CD14-positive monocyte (primary cell): ENCODE measurements at regions not wholly inside any gene's neighbourhood (a gene's known extent, or its start where the extent isn't known, plus 50 kb on each side); places are given as distances from the start of the nearest gene placed in this dataset.

Experiments used
- DNase-seq, 3 donors: peaks; one replicate each; pipeline ENCODE4 v3.0.0-alpha.2; 2011 to 2022
- H2AFZ ChIP-seq: 2 replicates; pipeline ENCODE4 v1.6.0; 2012; ENCODE audit warnings: mild to moderate bottlenecking, low read depth, low read length, inconsistent platforms; ENCODE audit not compliant: insufficient read depth, poor library complexity, severe bottlenecking
- H3K27ac ChIP-seq, 2 donors: 1 replicate in 1 of 2; 2 replicates in 1 of 2; pipeline ENCODE4 v1.5.1; 2012 to 2013; ENCODE audit warnings: low read length in 2 of 2, control low read depth in 1 of 2, inconsistent platforms in 1 of 2, low read depth in 1 of 2, mild to moderate bottlenecking in 1 of 2
- H3K27me3 ChIP-seq, 2 donors: one replicate each; pipeline versions ENCODE4 v1.6.0 to v1.6.1; 2011 to 2013; ENCODE audit warnings: low read length in 2 of 2; ENCODE audit not compliant: control insufficient read depth in 2 of 2, insufficient read depth in 2 of 2
- H3K36me3 ChIP-seq, 2 donors: replicated peaks in 1 of 2; 1 replicate in 1 of 2; 2 replicates in 1 of 2; pipeline versions ENCODE4 v1.5.1 to v1.6.1; 2012 to 2013; ENCODE audit warnings: low read length in 2 of 2, control low read depth in 1 of 2, inconsistent platforms in 1 of 2, mild to moderate bottlenecking in 1 of 2; ENCODE audit not compliant: insufficient read depth in 2 of 2, control insufficient read depth in 1 of 2
- H3K4me1 ChIP-seq, 2 donors: 1 replicate in 1 of 2; 2 replicates in 1 of 2; pipeline versions ENCODE4 v1.5.1 to v1.6.1; 2012 to 2013; ENCODE audit warnings: low read length in 2 of 2, control low read depth in 1 of 2, inconsistent platforms in 1 of 2, mild to moderate bottlenecking in 1 of 2, moderate library complexity in 1 of 2; ENCODE audit not compliant: insufficient read depth in 2 of 2, control insufficient read depth in 1 of 2
- H3K4me2 ChIP-seq: replicated peaks from 2 replicates; pipeline ENCODE3; 2012; ENCODE audit warnings: low read length, moderate library complexity, mild to moderate bottlenecking; ENCODE audit not compliant: poor library complexity, severe bottlenecking; ENCODE audit errors: extremely low read depth
- H3K4me3 ChIP-seq, 3 experiments: fragments of 200-600 bp in 1 of 3; sonication (generic) in 1 of 3; replicated peaks in 1 of 3; 1 replicate in 2 of 3; 2 replicates in 1 of 3; pipeline ENCODE4 v1.5.1; 2011 to 2013; ENCODE audit warnings: low read length in 3 of 3, mild to moderate bottlenecking in 3 of 3, control low read depth in 2 of 3, low read depth in 2 of 3, inconsistent platforms in 1 of 3, moderate library complexity in 1 of 3
- H3K79me2 ChIP-seq: 2 replicates; pipeline ENCODE4 v1.6.0; 2012; ENCODE audit warnings: mild to moderate bottlenecking, control low read depth, inconsistent platforms, low read length, moderate library complexity; ENCODE audit not compliant: insufficient read depth
- H3K9ac ChIP-seq: 2 replicates; pipeline ENCODE4 v1.6.0; 2017; ENCODE audit warnings: low read length, mild to moderate bottlenecking; ENCODE audit not compliant: insufficient read depth, poor library complexity, severe bottlenecking
- H3K9me3 ChIP-seq, 2 donors: replicated peaks in 1 of 2; 1 replicate in 1 of 2; 2 replicates in 1 of 2; pipeline versions ENCODE4 v1.5.1 to v1.6.1; 2012 to 2013; ENCODE audit warnings: low read length in 2 of 2, control low read depth in 1 of 2; ENCODE audit not compliant: control insufficient read depth in 1 of 2, insufficient read depth in 1 of 2
- H4K20me1 ChIP-seq: 2 replicates; pipeline ENCODE4 v1.6.0; 2012; ENCODE audit warnings: mild to moderate bottlenecking, low read length, control low read depth, moderate library complexity; ENCODE audit not compliant: insufficient read depth
- H3K27ac Mint-ChIP-seq, 7 donors: one replicate each; pipeline ENCODE4 v1.8.0; 2020; ENCODE audit warnings: mild to moderate bottlenecking in 7 of 7, mixed read lengths in 7 of 7, moderate library complexity in 6 of 7, inconsistent platforms in 2 of 7
- H3K27me3 Mint-ChIP-seq, 3 donors: one replicate each; pipeline ENCODE4 v1.8.0; 2021 to 2022; ENCODE audit warnings: low read depth in 3 of 3, mild to moderate bottlenecking in 3 of 3, mixed read lengths in 3 of 3, moderate library complexity in 3 of 3, inconsistent platforms in 1 of 3
- H3K36me3 Mint-ChIP-seq, 2 donors: one replicate each; pipeline ENCODE4 v1.8.0; 2020; ENCODE audit warnings: mixed read lengths in 2 of 2, inconsistent platforms in 1 of 2, mild to moderate bottlenecking in 1 of 2
- H3K4me1 Mint-ChIP-seq: one replicate; pipeline ENCODE4 v1.8.0; 2020; ENCODE audit warnings: mild to moderate bottlenecking, mixed read lengths
- H3K4me3 Mint-ChIP-seq, 2 donors: one replicate each; pipeline ENCODE4 v1.8.0; 2020; ENCODE audit warnings: mild to moderate bottlenecking in 2 of 2, mixed read lengths in 2 of 2, moderate library complexity in 1 of 2
- H3K9me3 Mint-ChIP-seq, 7 donors: one replicate each; pipeline ENCODE4 v1.8.0; 2020 to 2022; ENCODE audit warnings: mixed read lengths in 7 of 7, mild to moderate bottlenecking in 6 of 7, moderate library complexity in 6 of 7, inconsistent platforms in 2 of 7
- CTCF ChIP-seq: fragments of 200-600 bp; IDR thresholded peaks from one replicate; pipeline ENCODE4 v1.8.0; 2022; ENCODE audit warnings: antibody characterized with exemption, mild to moderate bottlenecking
- WGBS: methylation state at CpG from one replicate; pipeline ENCODE4 v1.1.5; 2013; ENCODE audit warnings: missing lambda C conversion rate; ENCODE audit not compliant: insufficient coverage; 5-methylcytosine and 5-hydroxymethylcytosine counted together
- intact Hi-C, 2 donors: fragments of 100-400 bp; cut with micrococcal nuclease; formaldehyde crosslinking; loops; one replicate each; pipeline versions ENCODE4 v1.15.0 to v1.15.1; 2023

- Histone ChIP-seq H3K4me1 (peaks cover 4 to 12% of the 10 kb centered on the region in 2 donors), H3K27ac (no peak overlapping the region), H3K9me3 (no peaks in the 10 kb centered on the region), H2AFZ (no peak overlapping the region), H3K4me2 (no peak overlapping the region), H3K36me3 (no peaks in the 10 kb centered on the region), H3K4me3 (no peak overlapping the region), H3K79me2 (no peaks in the 10 kb centered on the region), H3K9ac (no peak overlapping the region), H3K27me3 (no peaks in the 10 kb centered on the region), H4K20me1 (no peaks in the 10 kb centered on the region)
- TF ChIP-seq CTCF = no peak
- H3K27ac Mint-ChIP-seq = no peak overlapping the region
- no peaks in the 10 kb centered on the region for H3K36me3 Mint-ChIP-seq
- H3K9me3 Mint-ChIP-seq = peaks cover 0 to 3% (median 0%) of the 10 kb centered on the region in 7 donors
- H3K27me3 Mint-ChIP-seq = peaks cover 0 to 2% (median 0%) of the 10 kb centered on the region in 3 donors
- no peak overlapping the region for H3K4me3 Mint-ChIP-seq
- WGBS = no CpG with 5 or more reads among the region's 4 CpGs
- intact Hi-C loops = no loop called here
- peaks cover 4% of the 10 kb centered on the region for H3K4me1 Mint-ChIP-seq
- no peak for DNase-seq
Measured at GRCh38 chr2:128565441-128565840, 246.8 kb upstream of the HS6ST1 start.

GRCh38 chr2:128566671-128567070 lies 248.0 kb upstream of the HS6ST1 start:
- WGBS = no CpG with 5 or more reads among the region's 1 CpG
- peaks cover 4% of the 10 kb centered on the region for H3K4me1 Mint-ChIP-seq
- intact Hi-C loops = no loop called here
- peaks cover 0 to 2% (median 0%) of the 10 kb centered on the region in 3 donors for H3K27me3 Mint-ChIP-seq
- H3K4me2 ChIP-seq = no peak overlapping the region
- H3K4me3 Mint-ChIP-seq = no peak overlapping the region
- no peaks in the 10 kb centered on the region for H3K9me3 ChIP-seq
- no peaks in the 10 kb centered on the region for H4K20me1 ChIP-seq
- peaks cover 4 to 12% of the 10 kb centered on the region in 2 donors for H3K4me1 ChIP-seq
- DNase-seq = no peak
- no peak for TF ChIP-seq CTCF
- peaks cover 0 to 3% (median 0%) of the 10 kb centered on the region in 7 donors for H3K9me3 Mint-ChIP-seq
- no peaks in the 10 kb centered on the region for H3K79me2 ChIP-seq
- H3K36me3 Mint-ChIP-seq = no peaks in the 10 kb centered on the region
- no peaks in the 10 kb centered on the region for H3K27me3 ChIP-seq
- H3K27ac ChIP-seq = no peak overlapping the region
- no peak overlapping the region for H3K9ac ChIP-seq
- no peak overlapping the region for H3K4me3 ChIP-seq
- H2AFZ ChIP-seq = no peak overlapping the region
- peak overlapping the region in 1 of 7 donors; percentile 50 for H3K27ac Mint-ChIP-seq
- H3K36me3 ChIP-seq = no peaks in the 10 kb centered on the region
